Spleen (tissue), 11 donors: ENCODE measurements at regions not wholly inside any gene's neighbourhood (a gene's known extent, or its start where the extent isn't known, plus 50 kb on each side); places are given as distances from the start of the nearest gene placed in this dataset.
"Not testable (repeated sequence)": the region's sequence is repeated elsewhere in the genome, so short reads cannot be mapped to it uniquely, and the experiment has no call there.

Experiments
- DNase-seq: peaks from one replicate; pipeline ENCODE4 v3.0.0-alpha.2; 2020
- H3K27ac ChIP-seq, 8 donors: fragments of 200-600 bp; sonication (generic) in 7 of 8; 1 replicate in 4 of 8; 2 replicates in 4 of 8; pipeline versions ENCODE4 v1.5.0 to v1.8.0; 2016 to 2021; ENCODE audit warnings: inconsistent platforms in 4 of 8, mild to moderate bottlenecking in 4 of 8, moderate library complexity in 1 of 8
- H3K27me3 ChIP-seq, 7 donors: fragments of 200-600 bp; sonication (generic) in 6 of 7; replicated peaks in 1 of 7; 1 replicate in 4 of 7; 2 replicates in 3 of 7; pipeline versions ENCODE4 v1.5.0 to v1.8.0; 2016 to 2021; ENCODE audit warnings: inconsistent platforms in 3 of 7, mild to moderate bottlenecking in 1 of 7
- H3K36me3 ChIP-seq, 6 donors: fragments of 200-600 bp; sonication (generic) in 5 of 6; 1 replicate in 4 of 6; 2 replicates in 2 of 6; pipeline versions ENCODE4 v1.5.0 to v1.8.0; 2016 to 2021; ENCODE audit warnings: inconsistent platforms in 2 of 6
- H3K4me1 ChIP-seq, 6 donors: fragments of 200-600 bp; sonication (generic) in 5 of 6; 1 replicate in 3 of 6; 2 replicates in 3 of 6; pipeline versions ENCODE4 v1.5.0 to v1.8.0; 2016 to 2021; ENCODE audit warnings: inconsistent platforms in 3 of 6
- H3K4me3 ChIP-seq, 8 donors: fragments of 200-600 bp; sonication (generic) in 7 of 8; 1 replicate in 4 of 8; 2 replicates in 4 of 8; pipeline versions ENCODE4 v1.5.0 to v1.8.0; 2016 to 2021; ENCODE audit warnings: inconsistent platforms in 4 of 8, mild to moderate bottlenecking in 4 of 8, moderate library complexity in 2 of 8
- H3K9me3 ChIP-seq, 8 donors: fragments of 200-600 bp; sonication (generic) in 7 of 8; 1 replicate in 4 of 8; 2 replicates in 4 of 8; pipeline versions ENCODE4 v1.5.0 to v1.8.0; 2016 to 2021; ENCODE audit warnings: inconsistent platforms in 4 of 8
- CTCF ChIP-seq, 11 experiments: fragments of 200-600 bp in 7 of 11; fragments of 450-650 bp in 4 of 11; sonication (generic) in 4 of 11; IDR thresholded peaks in 8 of 11; conservative IDR thresholded peaks in 3 of 11; 1 replicate in 7 of 11; 2 replicates in 4 of 11; pipeline versions ENCODE4 v1.4.0 to v1.8.0; 2016 to 2021; ENCODE audit warnings: antibody characterized with exemption in 11 of 11, inconsistent platforms in 4 of 11, mild to moderate bottlenecking in 1 of 11
- POLR2A ChIP-seq, 3 donors: fragments of 450-650 bp; IDR thresholded peaks; one replicate each; pipeline ENCODE4 v1.5.1; 2017; ENCODE audit warnings: antibody characterized with exemption in 3 of 3, mild to moderate bottlenecking in 1 of 3
- POLR2AphosphoS5 ChIP-seq, 3 donors: sonication (generic); formaldehyde crosslinking; IDR thresholded peaks; one replicate each; pipeline ENCODE4 v1.5.1; 2017; ENCODE audit warnings: antibody characterized with exemption in 3 of 3
- WGBS, 5 donors: extraction: QIAGEN DNeasy Blood & Tissue Kit in 3 of 5; methylation state at CpG; one replicate each; pipeline versions ENCODE4 v1.1.5 to v1.1.7; 2013 to 2018; 5-methylcytosine and 5-hydroxymethylcytosine counted together
- intact Hi-C: fragments of 100-400 bp; cut with DNase I; formaldehyde crosslinking; loops from one replicate; pipeline ENCODE4 v1.15.0; 2023; ENCODE audit warnings: low total_unique reads
- donor health status: healthy with polysubstance abuse.
- donor health status: DM: no; HTN: no; CAD: no; lungs with moderate emphysema.
- donor health status: DM: no; HTN: no; CAD: no.
- donor health status: Bipolar disorder and iron deficiency.
- donor health status: healthy.
- donor health status: DM: no; HTN: no; CAD: no.
- donor health status: DM: yes; HTN: yes; CAD: no.

- WGBS, 5 donors, result 44 to 80% (median 75%) methylated on average over 6 to 19 of the region's 19 CpGs
- H3K4me3 ChIP-seq, H3K9me3 ChIP-seq, DNase-seq, H3K27me3 ChIP-seq, H3K4me1 ChIP-seq, H3K36me3 ChIP-seq, H3K27ac ChIP-seq, intact Hi-C loops: not testable (repeated sequence)
Observed at GRCh38 chr11:67787681-67788340, 113.4 kb upstream of the ALDH3B2 start.

GRCh38 chr11:67781967-67782366 lies 107.5 kb upstream of the ALDH3B2 start:
- 83 to 91% (median 89%) methylated on average over 2 of the region's 2 CpGs for WGBS, 5 donors
- H3K27me3 ChIP-seq, result peaks cover 0 to 11% (median 0%) of the 10 kb centered on the region in 7 donors
- H3K9me3 ChIP-seq, DNase-seq, H3K36me3 ChIP-seq, intact Hi-C loops, H3K27ac ChIP-seq, H3K4me3 ChIP-seq, H3K4me1 ChIP-seq: not testable (repeated sequence)

- H3K27ac ChIP-seq, H3K9me3 ChIP-seq, H3K4me3 ChIP-seq, DNase-seq, H3K4me1 ChIP-seq, intact Hi-C loops, H3K36me3 ChIP-seq: not testable (repeated sequence)
- 78 to 95% (median 91%) methylated on average over 1 to 2 of the region's 2 CpGs for WGBS, 5 donors
- H3K27me3 ChIP-seq, result peaks cover 0 to 11% (median 0%) of the 10 kb centered on the region in 7 donors
Observed at GRCh38 chr11:67781506-67781905, 107.1 kb upstream of the ALDH3B2 start.

GRCh38 chr11:67780056-67780455 lies 105.6 kb upstream of the ALDH3B2 start:
- Histone ChIP-seq H3K9me3 (no peaks in the 10 kb centered on the region), H3K4me1 (no peaks in the 10 kb centered on the region), H3K36me3 (no peaks in the 10 kb centered on the region), H3K27me3 (peaks cover 0 to 16% (median 0%) of the 10 kb centered on the region in 7 donors), H3K27ac (no peak overlapping the region), H3K4me3 (no peak overlapping the region)
- 23 to 37% (median 30%) methylated on average over 4 of the region's 4 CpGs for WGBS, 5 donors
- DNase-seq, result no peak
- intact Hi-C loops, result no loop called here
- TF ChIP-seq CTCF (IDR thresholded peaks at IDR 0.05 in 8 of 11, conservative IDR thresholded peaks at IDR 0.05 in 3 of 11), result no peak

GRCh38 chr11:67779189-67779875 lies 104.9 kb upstream of the ALDH3B2 start:
- H3K9me3 ChIP-seq, H3K4me3 ChIP-seq, H3K4me1 ChIP-seq, H3K36me3 ChIP-seq, H3K27ac ChIP-seq, intact Hi-C loops, DNase-seq: not testable (repeated sequence)
- 44 to 62% (median 53%) methylated on average over 7 of the region's 7 CpGs for WGBS, 5 donors
- H3K27me3 ChIP-seq, result peaks cover 0 to 16% (median 0%) of the 10 kb centered on the region in 7 donors

GRCh38 chr11:67776852-67777520 lies 102.6 kb upstream of the ALDH3B2 start:
- H3K36me3 ChIP-seq, result no peaks in the 10 kb centered on the region
- TF ChIP-seq CTCF (IDR thresholded peaks at IDR 0.05 in 8 of 11, conservative IDR thresholded peaks at IDR 0.05 in 3 of 11) (no peak), POLR2A (IDR thresholded peaks at IDR 0.05) (no peak), POLR2AphosphoS5 (IDR thresholded peaks at IDR 0.05) (no peak)
- no peak for DNase-seq
- intact Hi-C loops, result no loop called here
- no peaks in the 10 kb centered on the region for H3K4me1 ChIP-seq
- H3K9me3 ChIP-seq, result no peaks in the 10 kb centered on the region
- 37 to 58% (median 47%) methylated on average over 4 of the region's 4 CpGs for WGBS, 5 donors
- H3K4me3 ChIP-seq, result no peak overlapping the region
- H3K27me3 ChIP-seq, result peaks cover 0 to 19% (median 0%) of the 10 kb centered on the region in 7 donors
- no peak overlapping the region for H3K27ac ChIP-seq

- H3K27me3 ChIP-seq, result peaks cover 0 to 11% (median 0%) of the 10 kb centered on the region in 7 donors
- H3K36me3 ChIP-seq, H3K27ac ChIP-seq, H3K9me3 ChIP-seq, intact Hi-C loops, DNase-seq, H3K4me3 ChIP-seq, H3K4me1 ChIP-seq: not testable (repeated sequence)
- WGBS, 5 donors, result 22 to 49% (median 42%) methylated on average over 8 of the region's 8 CpGs
Observed at GRCh38 chr11:67774175-67774574, 99.8 kb upstream of the ALDH3B2 start.

- WGBS, 5 donors, result 83 to 93% (median 86%) methylated on average over 11 of the region's 11 CpGs
- H3K27ac ChIP-seq, intact Hi-C loops, H3K36me3 ChIP-seq, H3K4me3 ChIP-seq, DNase-seq, H3K27me3 ChIP-seq, H3K9me3 ChIP-seq, H3K4me1 ChIP-seq: not testable (repeated sequence)
Observed at GRCh38 chr11:67768001-67768730, 93.7 kb upstream of the ALDH3B2 start.
